ENCODE measurements at regions not wholly inside any gene's neighbourhood (a gene's known extent, or its start where the extent isn't known, plus 50 kb on each side); places are given as distances from the start of the nearest gene placed in this dataset.
"Not testable (repeated sequence)": the region's sequence is repeated elsewhere in the genome, so short reads cannot be mapped to it uniquely, and the experiment has no call there.

DNA sequence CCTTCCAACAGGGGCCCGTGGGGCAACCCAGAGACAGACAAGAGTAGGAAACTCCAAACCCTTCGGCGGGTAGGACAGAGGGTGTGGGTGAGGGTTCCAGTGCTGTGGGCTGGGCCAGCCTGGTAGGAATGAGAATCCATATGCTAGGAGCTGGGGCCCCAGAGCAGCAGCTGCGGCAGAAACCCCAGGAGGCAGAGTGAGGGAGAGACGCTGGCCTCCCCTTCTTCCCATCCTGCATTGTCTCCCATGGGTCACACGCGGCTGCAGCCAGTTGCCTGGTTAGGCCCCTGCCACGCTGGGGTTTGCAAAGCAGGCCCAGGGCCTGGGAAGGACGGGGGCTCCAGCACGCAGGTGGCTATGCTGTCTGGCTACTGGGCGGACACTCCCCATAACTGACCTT, 113.1 kb upstream of the CCZ1B start:
- DNase-seq = not testable (repeated sequence)

DNA sequence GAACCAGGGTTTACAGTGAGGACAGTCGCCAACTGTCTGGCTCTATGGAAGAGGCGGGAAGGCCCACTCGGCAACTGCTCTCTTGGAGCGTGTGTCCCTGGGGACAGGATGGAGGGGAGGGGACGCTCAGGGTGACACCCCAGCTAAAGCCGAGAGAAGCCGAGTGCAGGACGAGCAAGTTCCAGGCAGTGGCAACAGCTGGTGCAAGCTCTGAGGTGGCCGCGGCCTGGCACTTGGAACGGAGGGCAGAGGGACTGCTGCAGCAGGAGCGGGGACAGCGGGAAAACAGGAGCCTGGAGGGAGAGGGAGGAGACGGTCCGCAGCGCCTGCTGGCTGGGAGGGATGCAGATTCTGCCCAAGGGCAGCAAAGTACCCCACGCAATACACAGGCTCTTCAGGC, 113.8 kb upstream of the CCZ1B start:
- not testable (repeated sequence) for DNase-seq

DNA sequence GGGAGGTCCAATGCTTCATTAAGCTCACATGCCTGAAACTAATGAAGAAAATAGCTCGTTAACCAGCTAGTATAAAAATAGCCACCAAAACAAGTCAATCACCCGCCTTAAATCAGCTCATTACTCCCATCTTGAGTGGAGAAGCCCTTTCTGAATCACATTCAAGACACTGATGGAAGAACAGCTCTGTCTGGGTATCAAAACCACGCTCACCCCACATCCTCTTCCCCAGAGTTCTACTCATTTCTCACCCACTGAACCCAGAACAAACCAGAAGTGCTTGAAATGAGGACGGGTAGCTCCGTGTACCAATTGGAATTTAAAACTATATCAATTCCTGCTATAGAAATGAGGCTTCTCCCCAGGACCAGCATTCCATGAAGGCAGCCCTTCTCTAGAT, 120.8 kb upstream of the CCZ1B start:
- not testable (repeated sequence) for DNase-seq

DNA sequence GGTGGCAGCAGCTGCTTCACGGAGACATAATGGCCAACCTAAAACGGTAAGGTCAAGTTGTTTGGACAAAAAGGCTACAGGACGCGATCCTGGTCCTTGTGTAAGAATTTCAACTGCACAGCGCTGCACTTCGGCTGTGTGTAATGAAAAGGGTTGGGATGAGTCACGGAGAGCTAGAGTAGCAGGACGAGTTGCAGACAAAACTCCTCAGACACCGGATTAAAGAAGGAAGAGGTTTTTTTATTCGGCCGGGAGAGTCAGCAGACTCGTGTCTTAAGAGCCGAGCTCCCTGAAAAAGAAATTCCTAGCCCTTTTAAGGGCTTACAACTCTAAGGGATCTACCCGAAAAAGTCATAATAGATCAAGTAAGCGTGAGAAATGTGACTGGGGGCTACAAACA, 124.2 kb upstream of the CCZ1B start:
- DNase-seq = not testable (repeated sequence)

DNA sequence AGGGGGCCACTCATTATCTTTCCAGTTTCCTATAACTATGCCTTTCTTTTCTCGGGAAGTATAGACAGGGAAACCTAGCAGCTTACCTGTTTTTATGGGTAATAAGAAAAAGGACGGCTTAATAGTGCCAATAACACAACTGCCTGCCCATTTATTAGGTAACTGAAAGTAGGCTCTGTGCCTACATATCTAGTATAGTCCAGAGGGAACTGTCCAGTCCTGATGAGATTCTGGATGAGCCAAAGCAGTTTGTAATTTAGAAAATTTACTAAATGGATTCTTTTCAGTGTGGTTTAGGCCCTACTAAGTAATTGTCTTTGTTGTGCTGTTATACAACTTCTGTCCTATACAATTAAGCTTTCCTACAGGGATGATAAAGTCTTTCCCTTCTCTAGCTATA, 125.5 kb upstream of the CCZ1B start:
- not testable (repeated sequence) for DNase-seq

DNA sequence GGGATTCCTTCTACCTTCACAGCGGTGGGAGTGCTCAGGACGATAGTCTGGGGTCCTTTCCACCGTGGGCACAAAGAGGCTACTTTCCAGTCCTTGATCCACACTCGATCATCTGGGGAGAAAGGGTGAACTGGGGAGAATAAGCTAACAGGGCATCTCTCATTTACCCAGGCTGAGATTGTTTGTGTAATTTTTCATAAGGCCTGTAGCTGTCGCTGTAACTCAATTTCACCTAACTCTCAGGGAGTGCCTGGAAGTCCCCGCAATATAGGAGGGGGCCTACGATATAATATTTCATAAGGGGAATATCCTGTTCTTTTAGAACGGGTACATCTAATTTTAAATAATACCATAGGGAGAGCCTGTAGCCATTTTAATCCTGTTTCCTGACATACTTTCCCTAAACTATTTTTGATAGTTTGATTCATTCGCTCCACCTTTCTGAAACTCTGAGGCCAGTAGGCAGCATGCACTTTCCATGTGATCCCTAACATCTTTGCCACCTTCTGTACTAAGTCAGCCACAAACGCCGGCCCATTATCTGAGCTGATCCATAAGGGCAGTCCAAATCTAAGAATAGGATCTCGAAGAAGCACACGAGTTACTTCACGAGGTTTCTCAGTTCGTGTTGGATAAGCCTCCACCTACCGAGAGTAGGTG, 127.2 kb upstream of the CCZ1B start:
- not testable (repeated sequence) for DNase-seq

DNA sequence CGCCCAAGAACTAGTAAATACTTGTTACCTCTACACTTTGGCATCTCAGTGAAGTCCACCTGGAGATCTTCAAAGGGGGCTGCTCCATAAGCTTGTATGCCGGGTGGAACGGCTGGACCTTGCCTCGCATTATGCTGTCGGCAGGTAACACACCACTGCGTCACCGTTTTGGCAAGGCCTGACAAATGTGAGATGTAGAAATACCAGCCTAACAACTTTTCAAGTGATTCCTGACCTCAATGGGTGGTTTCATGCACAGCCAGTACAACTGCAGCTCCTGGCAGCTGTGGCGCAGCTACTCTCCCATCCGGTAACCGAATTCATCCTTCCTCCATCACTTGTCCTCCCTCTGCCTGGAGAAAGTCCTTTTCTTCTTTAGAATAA, 127.7 kb upstream of the CCZ1B start:
- DNase-seq = not testable (repeated sequence)

DNA sequence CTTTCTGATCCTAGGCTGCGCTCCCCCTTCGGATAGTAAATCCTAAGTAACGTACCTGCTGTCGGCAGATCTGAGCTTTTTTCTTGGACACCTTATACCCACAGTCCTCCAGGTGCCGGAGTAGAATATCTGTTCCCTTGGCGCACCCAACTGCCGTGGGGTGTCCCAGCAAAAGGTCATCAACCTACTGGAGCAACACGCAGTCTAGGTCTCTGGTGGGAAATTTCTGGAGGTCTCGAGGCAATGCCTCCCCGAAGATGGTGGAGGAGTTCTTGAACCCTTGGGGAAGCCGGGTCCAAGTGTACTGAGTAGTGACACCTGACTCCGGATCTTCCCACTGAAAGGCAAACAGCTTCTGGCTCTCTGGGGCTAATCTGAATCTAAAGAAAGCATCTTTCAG, 129.3 kb upstream of the CCZ1B start:
- not testable (repeated sequence) for DNase-seq

DNA sequence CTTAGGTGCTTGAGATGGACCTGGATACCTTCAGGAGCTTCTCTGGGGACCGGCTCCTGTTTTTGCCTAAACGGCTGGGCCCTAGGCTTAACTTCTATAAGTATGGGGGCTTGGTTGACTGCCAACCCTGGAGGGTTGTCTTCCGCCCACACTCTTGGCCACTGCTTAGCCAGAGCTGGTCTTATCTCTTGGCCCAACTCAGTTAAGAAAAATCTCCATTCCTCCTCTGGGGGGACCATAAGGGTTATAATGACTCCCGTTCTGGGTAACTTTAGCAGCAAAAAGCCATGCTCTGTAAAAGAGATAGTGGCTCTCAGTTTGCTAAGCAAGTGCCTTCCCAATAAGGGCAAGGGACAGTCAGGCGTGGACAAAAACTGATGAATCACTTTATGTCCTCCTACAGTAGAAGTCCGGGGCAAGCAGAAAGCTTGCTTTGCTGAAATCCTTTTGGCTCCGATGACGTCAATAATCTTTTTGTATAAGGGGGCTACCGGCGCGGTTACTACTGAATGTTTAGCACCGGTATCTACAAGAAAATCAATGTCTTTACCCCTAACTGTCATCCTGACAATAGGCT, 130.0 kb upstream of the CCZ1B start:
- not testable (repeated sequence) for DNase-seq

DNA sequence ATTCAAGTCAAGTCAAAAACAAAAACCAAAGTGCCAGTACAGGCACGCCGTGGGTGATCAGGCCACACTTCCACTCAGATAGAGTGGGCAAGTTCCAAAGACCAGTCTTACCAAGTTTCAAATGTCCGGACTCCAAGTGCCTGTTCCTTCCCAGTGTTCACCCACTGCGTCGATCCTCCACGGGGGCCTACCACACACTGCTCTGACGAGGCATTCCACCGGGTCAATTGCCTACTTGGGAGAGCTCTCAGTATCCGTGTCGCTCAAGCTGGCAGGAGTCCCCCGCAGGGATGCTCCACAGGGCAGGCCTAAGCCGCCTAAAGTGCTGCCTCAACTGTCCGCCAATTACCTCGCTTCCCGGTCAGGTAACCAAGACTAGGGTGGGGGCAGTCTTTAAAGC, 132.3 kb upstream of the CCZ1B start:
- not testable (repeated sequence) for DNase-seq

DNA sequence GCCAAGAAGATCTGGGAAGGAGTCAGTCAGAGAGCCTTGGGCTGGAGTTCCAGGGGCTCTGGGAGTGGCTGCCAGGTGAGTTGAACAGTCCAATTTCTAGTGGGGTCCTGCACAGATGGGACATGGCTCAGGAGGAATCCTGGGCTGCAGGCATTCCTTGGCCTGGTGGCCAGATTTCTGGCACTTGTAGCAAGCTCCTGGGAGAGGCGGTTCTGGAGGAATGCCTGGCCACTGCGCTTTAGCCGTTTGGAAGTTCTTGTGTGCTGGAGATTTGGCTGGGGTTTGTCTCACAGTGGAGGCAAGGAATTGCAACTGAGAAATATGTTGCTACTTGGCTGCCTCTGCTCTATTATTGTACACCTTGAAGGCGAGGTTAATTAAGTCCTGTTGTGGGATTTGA, 133.9 kb upstream of the CCZ1B start:
- not testable (repeated sequence) for DNase-seq

DNA sequence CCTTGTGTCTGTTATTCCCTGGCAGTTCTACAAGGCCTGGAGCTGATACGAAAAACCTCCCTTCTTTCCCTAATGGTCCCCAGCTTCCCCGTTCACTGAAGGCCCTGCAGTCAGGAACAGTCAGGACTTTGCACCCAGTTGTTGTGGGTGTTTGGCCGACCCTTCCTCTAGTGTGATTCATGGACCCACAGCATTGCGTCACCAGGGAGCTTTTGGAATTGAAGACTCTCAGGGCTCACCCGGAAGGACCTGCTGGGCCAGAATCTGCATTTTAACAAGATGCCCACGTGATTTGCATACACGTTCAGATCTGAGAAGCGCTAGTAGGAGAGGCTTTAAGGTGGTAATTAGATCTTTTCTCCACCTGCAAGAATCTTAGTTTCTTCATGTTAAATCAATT, 136.8 kb upstream of the CCZ1B start:
- DNase-seq = not testable (repeated sequence)

DNA sequence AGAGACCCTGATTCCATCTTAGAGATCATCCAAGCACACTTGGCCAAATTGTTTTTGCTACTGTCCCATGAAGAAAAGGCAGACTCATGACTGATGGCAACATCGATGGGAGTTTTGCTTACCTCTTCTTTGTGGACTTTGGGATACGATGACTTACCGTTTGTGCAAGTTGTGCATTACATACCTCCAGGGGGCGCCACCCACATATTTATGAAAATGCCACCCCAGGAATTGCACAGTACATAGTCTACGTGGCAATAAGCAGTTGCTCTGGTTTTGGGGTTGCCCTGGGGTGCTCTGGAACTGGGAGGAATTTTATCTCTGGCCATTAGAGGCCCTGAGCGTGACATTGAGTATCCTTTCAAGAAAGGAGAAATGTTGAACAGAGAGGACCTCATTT, 139.0 kb upstream of the CCZ1B start:
- DNase-seq = not testable (repeated sequence)

DNA sequence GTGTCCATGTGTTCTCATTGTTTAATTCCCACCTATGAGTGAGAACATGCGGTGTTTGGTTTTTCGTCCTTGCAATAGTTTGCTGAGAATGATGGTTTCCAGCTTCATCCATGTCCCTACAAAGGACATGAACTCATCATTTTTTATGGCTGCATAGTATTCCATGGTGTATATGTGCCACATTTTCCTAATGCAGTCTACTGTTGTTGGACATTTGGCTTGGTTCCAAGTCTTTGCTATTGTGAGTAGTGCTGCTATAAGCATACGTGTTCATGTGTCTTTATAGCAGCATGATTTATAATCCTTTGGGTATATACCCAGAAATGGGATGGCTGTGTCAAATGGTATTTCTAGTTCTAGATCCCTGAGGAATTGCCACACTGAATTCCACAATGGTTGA, 144.1 kb upstream of the CCZ1B start:
- not testable (repeated sequence) for DNase-seq

DNA sequence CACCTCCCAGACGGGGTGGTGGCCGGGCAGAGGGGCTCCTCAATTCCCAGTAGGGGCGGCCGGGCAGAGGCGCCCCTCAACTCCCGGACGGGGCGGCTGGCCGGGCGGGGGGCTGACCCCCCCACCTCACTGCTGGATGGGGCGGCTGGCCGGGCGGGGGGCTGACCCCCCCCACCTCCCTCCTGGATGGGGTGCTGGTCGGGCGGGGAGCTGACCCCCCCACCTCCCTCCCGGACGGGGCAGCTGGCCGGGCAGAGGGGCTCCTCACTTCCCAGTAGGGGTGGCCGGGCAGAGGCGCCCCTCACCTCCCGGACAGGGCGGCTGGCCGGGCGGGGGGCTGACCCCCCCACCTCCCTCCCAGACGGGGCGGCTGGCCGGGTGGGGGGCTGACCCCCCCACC, 148.8 kb upstream of the CCZ1B start:
- DNase-seq = not testable (repeated sequence)

DNA sequence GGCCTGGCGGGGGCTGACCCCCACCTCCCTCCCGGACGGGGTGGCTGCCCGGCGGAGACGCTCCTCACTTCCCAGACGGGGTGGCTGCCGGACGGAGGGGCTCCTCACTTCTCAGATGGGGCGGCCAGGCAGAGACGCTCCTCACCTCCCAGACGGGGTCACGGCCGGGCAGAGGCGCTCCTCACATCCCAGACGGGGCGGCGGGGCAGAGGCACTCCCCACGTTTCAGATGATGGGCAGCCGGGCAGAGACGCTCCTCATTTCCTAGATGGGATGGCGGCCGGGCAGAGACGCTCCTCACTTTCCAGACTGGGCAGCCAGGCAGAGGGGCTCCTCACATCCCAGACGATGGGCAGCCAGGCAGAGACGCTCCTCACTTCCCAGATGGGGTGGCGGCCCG, 149.3 kb upstream of the CCZ1B start:
- DNase-seq = not testable (repeated sequence)

DNA sequence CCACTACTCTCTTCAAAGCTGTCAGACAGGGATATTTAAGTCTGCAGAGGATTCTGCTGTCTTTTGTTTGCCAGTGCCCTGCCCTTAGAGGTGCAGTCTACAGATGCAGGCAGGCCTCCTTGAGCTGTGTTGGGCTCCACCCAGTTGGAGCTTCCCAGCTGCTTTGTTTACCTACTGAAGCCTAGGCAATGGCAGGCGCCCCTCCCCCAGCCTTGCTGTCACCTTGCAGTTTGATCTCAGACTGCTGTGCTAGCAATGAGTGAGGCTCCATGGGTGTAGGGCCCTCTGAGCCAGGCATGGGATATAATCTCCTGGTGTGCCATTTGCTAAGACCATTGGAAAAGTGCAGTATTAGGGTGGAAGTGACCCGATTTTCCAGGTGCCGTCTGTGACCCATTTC, 151.3 kb upstream of the CCZ1B start:
- DNase-seq = not testable (repeated sequence)

DNA sequence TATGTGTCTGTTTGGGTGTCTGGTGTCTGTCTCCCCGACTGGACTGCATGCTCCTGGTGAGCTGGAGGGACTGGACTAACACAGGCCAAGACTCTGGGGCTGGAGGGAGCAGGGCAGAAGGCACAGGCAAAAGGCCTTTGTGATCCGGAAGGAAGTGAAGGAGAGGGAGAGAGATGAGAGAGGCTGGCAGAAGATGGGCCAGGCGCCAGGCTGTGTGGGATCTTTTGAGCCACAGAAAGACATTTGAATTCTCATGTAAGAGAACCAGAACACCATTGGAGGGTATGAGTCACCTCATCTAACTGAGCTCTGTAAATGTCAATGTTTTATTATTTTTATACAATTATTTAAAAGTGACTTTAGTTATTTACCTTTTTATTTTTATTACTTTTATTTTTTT, 152.3 kb upstream of the CCZ1B start:
- not testable (repeated sequence) for DNase-seq

DNA sequence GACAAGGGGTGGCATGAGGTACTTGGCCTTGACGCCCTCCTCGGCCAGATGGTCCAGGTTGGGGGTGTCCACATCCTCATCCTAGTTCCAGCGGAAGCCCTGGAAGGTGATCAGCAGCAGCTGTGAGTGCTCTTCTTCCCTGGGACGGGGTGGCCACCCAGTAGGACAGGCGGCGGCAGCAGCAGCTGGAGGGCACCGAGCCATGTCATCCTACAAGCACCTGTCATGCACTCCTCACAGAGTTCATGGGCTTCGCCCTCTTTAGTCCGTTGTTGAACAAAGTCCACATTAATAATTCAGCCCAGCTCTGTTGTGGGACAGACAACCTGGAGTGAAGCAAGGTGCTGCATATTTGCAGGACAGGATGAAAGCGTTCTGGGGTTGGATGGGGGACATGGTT, 153.4 kb upstream of the CCZ1B start:
- DNase-seq = not testable (repeated sequence)

DNA sequence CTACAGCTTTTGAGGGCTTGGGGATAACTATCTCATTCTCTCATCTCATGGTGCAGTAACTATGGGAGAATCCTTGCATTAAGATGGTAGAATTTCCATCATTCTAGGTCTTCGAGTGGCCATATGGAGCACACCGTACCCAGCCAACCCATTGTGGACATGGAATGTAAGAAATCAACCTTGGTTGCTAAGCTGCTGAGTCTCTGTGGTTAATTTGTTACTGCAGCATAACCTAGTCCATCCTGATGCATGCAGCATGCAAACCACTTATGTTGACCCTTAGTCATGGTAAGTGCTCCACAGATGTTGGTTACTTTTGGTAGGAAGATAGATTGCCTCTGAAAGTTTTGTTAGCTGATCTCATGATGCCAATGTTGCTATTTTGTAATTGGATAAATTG, 156.3 kb upstream of the CCZ1B start:
- not testable (repeated sequence) for DNase-seq

DNA sequence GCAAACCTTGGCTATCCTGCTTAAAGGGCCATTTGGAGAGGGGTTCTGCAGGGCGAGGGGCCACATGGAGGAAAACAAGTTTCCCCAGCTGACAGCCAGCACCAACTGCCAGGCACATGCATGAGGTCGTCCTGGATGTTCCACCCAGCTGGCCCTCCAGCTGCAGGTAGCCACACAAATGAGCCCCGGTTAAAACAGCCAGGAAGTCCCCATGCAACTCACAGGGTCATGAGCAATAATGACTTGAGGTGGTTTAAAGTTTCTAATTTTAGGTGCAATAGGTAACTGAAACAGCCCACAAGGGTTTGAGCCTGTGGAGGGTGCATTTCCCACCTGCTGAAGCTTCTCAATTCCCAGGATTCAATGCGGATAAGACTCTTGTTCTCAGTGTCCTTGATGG, 160.8 kb upstream of the CCZ1B start:
- DNase-seq = not testable (repeated sequence)

DNA sequence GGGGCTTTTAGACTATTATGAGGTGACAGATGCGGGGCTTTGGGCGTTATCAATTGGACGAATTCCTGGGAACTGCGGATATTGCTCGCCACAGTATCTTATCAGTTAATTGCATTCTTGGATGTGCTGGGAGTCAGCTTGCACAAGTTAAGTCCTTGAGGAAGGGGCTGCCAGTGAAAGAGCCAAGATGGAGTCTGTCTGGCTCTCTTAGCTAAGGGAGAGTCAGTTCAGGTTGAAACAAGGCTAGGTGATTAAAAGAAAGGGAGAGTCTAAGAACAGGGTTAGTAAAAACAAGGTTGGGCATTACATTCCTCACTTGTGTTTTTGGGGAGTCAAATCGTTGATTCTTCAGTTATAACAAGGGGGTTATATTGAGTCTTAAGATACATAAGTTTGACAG, 162.5 kb upstream of the CCZ1B start:
- not testable (repeated sequence) for DNase-seq

DNA sequence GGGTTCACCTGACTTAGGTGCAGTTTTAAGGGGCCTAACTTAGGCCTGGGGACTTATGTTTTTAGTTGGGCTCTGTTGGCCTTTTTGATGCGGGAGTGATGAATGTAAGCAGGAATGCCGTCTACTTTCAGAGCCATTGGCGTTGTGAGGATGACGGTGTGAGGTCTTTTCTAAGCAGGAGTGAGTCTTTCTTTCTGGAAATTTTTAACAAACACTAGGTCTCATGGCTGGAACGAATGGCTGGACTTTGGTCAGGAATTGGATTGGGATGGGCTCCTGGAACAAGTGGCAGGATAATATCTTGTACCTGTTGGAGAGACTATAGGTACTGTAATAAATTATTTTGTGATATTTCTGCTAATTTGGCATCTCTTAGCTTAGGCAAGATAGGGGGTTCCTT, 163.9 kb upstream of the CCZ1B start:
- DNase-seq = not testable (repeated sequence)

DNA sequence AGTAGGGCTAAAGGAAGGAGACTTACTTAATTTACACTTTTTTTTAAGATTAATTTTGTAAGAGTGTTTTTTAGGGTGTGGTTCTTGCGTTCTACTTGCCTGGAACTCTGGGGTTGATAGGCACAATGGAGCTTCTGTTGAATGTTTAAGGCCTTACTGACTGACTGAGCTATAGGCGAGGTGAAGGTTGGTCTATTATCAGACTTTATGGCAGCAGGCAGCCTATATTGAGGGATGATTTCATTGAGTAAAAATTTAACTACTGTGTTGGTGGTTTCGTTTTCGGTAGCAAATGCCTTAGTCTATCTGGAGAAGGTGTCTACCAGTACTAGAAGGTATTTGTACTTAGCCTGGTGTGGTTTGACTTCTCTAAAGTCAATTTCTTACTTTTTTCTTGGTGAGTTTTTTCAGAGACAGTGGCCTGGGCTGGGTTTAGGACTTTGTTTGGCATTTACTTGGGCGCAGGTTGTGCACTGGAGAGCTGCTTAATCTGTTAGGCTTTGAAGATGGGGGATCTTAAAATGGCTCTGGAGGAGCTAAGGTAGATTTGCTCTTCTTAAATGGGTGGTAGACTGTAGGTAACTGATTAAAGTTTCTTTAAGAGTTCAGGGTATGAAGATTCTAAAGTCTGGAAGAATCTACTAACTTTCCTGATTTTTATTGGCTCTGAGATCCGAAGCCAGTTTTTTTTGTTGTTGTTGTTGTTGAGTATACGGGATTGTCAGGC, 164.5 kb upstream of the CCZ1B start:
- DNase-seq = not testable (repeated sequence)
